Right lobe of liver (tissue), 6 donors: ENCODE measurements at regions not wholly inside any gene's neighbourhood (a gene's known extent, or its start where the extent isn't known, plus 50 kb on each side); places are given as distances from the start of the nearest gene placed in this dataset.

Experiments
- ATAC-seq, 4 donors: fragments of 200-7000 bp; cut with Tn5 transposase; one replicate each; pipeline ENCODE4 v1.9.1; 2020; ENCODE audit warnings: mild to moderate bottlenecking in 4 of 4, moderate library complexity in 4 of 4
- DNase-seq, 3 donors: peaks; one replicate each; pipeline ENCODE4 v3.0.0-alpha.2; 2020
- H3K27ac ChIP-seq, 3 donors: fragments of 200-600 bp; one replicate each; pipeline ENCODE4 v1.8.0; 2022
- H3K27me3 ChIP-seq, 2 donors: fragments of 200-600 bp; one replicate each; pipeline ENCODE4 v1.8.0; 2022
- H3K36me3 ChIP-seq, 4 donors: fragments of 200-600 bp; sonication (generic) in 1 of 4; one replicate each; pipeline versions ENCODE4 v1.5.1 to v1.8.0; 2017 to 2022; ENCODE audit warnings: control low read depth in 1 of 4
- H3K4me1 ChIP-seq, 4 donors: fragments of 200-600 bp; sonication (generic) in 1 of 4; one replicate each; pipeline versions ENCODE4 v1.5.1 to v1.8.0; 2017 to 2022; ENCODE audit warnings: control low read depth in 1 of 4
- H3K4me3 ChIP-seq, 3 donors: fragments of 200-600 bp; one replicate each; pipeline ENCODE4 v1.8.0; 2022
- H3K9me3 ChIP-seq, 4 donors: fragments of 200-600 bp; sonication (generic) in 1 of 4; one replicate each; pipeline versions ENCODE4 v1.5.1 to v1.8.0; 2017 to 2022; ENCODE audit warnings: control low read depth in 1 of 4
- POLR2A ChIP-seq: fragments of 450-650 bp; IDR thresholded peaks from one replicate; pipeline ENCODE4 v1.6.1; 2017; ENCODE audit warnings: antibody characterized with exemption, mild to moderate bottlenecking
- WGBS: methylation state at CpG from one replicate; pipeline ENCODE4 v1.1.6; 2018; ENCODE audit warnings: low coverage, low lambda C conversion rate; ENCODE audit not compliant: insufficient coverage; ENCODE audit errors: missing lambda C conversion rate; 5-methylcytosine and 5-hydroxymethylcytosine counted together
- intact Hi-C, 2 donors: fragments of 100-400 bp; cut with DNase I; formaldehyde crosslinking; loops; one replicate each; pipeline versions ENCODE4 v1.11.2 to v1.14.1; 2022
- TF ChIP-seq, protein P1 (sequence below), 4 donors: fragments of 200-600 bp in 3 of 4; fragments of 450-650 bp in 1 of 4; IDR thresholded peaks; one replicate each; pipeline versions ENCODE4 v1.5.1 to v1.8.0; 2016 to 2022; ENCODE audit warnings: antibody characterized with exemption in 4 of 4, mild to moderate bottlenecking in 2 of 4
- donor health status: DM: no; HTN: yes; CAD: no.
- donor health status: DM: no; HTN: no; CAD: no.
- donor health status: DM: no; HTN: no; CAD: no.
- donor health status: DM: no; HTN: yes; CAD: no.
- donor health status: DM: no; HTN: yes; CAD: no.

DNA sequence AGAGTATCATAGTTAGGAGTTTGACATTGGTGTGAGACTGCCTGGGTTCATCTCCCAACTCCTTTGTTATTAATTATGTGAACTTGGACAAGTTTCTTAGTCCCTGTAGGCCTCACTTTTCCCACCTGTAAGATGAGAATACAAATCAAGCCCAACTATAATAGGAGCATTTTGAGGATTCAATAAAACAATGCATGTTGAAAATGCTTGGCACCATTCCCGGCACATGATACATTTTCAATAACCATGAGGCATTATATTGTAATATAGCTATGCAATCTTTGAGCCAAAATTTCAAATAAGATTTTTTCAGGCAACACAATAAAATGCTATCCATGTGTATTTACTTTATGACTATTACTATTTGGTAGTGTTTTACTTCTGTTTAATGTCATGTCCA, 229.0 kb upstream of the SP4 start:
- TF ChIP-seq, protein P1, sequence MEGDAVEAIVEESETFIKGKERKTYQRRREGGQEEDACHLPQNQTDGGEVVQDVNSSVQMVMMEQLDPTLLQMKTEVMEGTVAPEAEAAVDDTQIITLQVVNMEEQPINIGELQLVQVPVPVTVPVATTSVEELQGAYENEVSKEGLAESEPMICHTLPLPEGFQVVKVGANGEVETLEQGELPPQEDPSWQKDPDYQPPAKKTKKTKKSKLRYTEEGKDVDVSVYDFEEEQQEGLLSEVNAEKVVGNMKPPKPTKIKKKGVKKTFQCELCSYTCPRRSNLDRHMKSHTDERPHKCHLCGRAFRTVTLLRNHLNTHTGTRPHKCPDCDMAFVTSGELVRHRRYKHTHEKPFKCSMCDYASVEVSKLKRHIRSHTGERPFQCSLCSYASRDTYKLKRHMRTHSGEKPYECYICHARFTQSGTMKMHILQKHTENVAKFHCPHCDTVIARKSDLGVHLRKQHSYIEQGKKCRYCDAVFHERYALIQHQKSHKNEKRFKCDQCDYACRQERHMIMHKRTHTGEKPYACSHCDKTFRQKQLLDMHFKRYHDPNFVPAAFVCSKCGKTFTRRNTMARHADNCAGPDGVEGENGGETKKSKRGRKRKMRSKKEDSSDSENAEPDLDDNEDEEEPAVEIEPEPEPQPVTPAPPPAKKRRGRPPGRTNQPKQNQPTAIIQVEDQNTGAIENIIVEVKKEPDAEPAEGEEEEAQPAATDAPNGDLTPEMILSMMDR (IDR thresholded peaks at IDR 0.05), result no peak
- no peak for TF ChIP-seq POLR2A

DNA sequence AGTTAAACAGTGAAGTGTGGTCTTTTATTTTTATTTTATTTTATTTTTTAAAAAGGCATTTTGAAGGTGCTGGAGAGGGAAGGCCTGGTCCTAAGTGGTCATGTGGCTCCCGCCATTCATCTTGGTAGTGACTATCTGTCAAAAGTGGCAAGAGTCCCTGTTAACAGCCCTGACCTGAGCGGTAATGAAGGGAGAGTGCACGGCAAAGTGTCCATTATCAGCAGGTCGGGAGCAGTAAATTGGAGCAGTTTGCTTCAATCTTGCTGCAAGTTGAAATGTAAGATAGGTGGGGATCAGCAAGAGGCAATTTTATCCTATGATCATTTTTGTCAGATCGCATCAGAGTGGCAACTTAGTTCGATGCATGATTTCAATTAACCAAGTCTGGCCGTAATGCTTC, 227.4 kb upstream of the SP4 start:
- no peaks in the 10 kb centered on the region for H3K9me3 ChIP-seq
- H3K36me3 ChIP-seq, result no peaks in the 10 kb centered on the region
- DNase-seq (no peak), ATAC-seq (no peak)
- no peaks in the 10 kb centered on the region for H3K4me1 ChIP-seq
- 67% methylated on average over 7 of the region's 7 CpGs for WGBS
- TF ChIP-seq, protein P1 (IDR thresholded peaks at IDR 0.05), result no peak
- TF ChIP-seq POLR2A, result no peak
- no peak overlapping the region for H3K4me3 ChIP-seq
- intact Hi-C loops, result no loop called here
- no peaks in the 10 kb centered on the region for H3K27me3 ChIP-seq
- no peak overlapping the region for H3K27ac ChIP-seq

More for the DNA sequence above, 229.0 kb upstream of the SP4 start:
- no peak for DNase-seq
- Histone ChIP-seq H3K36me3 (no peaks in the 10 kb centered on the region), H3K27ac (no peak overlapping the region), H3K27me3 (no peaks in the 10 kb centered on the region), H3K4me1 (no peaks in the 10 kb centered on the region), H3K4me3 (no peak overlapping the region), H3K9me3 (no peaks in the 10 kb centered on the region)
- intact Hi-C loops, result no loop called here
- no peak for ATAC-seq
- 92% methylated on average over 1 of the region's 1 CpG for WGBS

DNA sequence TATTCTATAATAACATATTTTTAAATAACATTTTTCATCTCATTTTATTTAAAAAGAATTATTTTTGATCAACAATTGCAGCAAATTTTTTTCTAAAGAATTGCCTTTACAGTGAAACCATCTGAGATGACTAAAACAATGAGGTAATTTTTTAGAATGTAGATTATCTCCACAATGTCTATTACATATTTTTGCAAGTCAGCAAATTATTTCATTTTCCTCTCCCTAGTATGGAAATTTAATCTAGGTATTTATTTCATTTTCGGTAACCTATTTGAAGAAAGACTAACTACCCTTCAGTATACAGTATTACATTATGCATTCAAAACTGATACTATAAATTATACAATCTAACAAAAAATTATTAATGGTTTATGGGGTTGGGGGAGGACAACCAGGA, 213.2 kb upstream of the SP4 start:
- Histone ChIP-seq H3K4me3 (no peak overlapping the region), H3K27ac (no peak overlapping the region), H3K9me3 (no peaks in the 10 kb centered on the region), H3K4me1 (no peaks in the 10 kb centered on the region), H3K27me3 (no peaks in the 10 kb centered on the region), H3K36me3 (no peaks in the 10 kb centered on the region)
- intact Hi-C loops, result no loop called here
- ATAC-seq (no peak), DNase-seq (no peak)
- TF ChIP-seq POLR2A, result no peak
- TF ChIP-seq, protein P1 (IDR thresholded peaks at IDR 0.05), result no peak
- 58% methylated on average over 1 of the region's 1 CpG for WGBS

DNA sequence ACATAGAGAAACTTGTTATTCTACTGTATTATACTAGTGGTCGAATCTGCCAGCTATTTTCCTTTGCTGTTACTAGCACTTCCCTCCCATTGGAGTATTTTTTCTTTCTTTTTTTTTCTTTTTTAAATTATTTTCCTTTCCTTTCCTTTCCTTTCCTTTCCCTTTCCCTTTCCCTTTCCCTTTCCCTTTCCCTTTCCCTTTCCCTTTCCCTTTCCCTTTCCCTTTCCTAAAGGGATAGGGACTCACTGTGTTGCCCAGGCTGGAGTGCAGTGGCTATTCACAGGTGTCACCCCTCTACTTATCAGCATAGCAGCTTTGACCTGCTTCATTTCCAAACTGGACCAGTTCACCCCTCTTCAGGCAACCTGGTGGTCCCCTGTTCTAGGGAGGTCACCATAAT, 212.6 kb upstream of the SP4 start:
- Histone ChIP-seq H3K9me3 (no peaks in the 10 kb centered on the region), H3K27me3 (no peaks in the 10 kb centered on the region), H3K27ac (no peak overlapping the region), H3K4me3 (no peak overlapping the region), H3K36me3 (no peaks in the 10 kb centered on the region), H3K4me1 (no peaks in the 10 kb centered on the region)
- TF ChIP-seq, protein P1 (IDR thresholded peaks at IDR 0.05), result no peak
- no peak for TF ChIP-seq POLR2A
- intact Hi-C loops, result no loop called here
- 73% methylated on average over 1 of the region's 1 CpG for WGBS
- no peak for ATAC-seq
- DNase-seq, result no peak

DNA sequence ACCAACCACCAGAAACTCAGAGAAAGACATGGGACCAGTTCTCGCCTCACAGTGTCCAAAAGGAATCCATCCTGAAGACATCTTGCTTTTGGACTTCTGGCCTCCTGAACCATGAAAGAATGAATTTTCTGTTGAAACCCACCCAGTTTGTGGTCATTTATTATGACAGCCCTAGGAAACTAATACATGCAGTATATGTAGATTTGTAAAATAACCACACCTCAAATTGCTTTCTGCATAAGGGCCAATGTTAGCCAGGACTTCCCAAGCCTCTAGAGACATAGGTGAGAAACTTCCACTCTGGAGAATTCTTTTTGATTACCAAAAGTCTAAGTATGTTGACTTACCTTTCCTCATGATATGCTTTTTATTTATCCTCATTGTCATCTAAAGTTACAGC, 210.5 kb upstream of the SP4 start:
- no peak for TF ChIP-seq POLR2A
- TF ChIP-seq, protein P1 (IDR thresholded peaks at IDR 0.05), result no peak
- Histone ChIP-seq H3K36me3 (no peaks in the 10 kb centered on the region), H3K27me3 (no peaks in the 10 kb centered on the region), H3K4me1 (no peaks in the 10 kb centered on the region), H3K4me3 (no peak overlapping the region), H3K27ac (no peak overlapping the region), H3K9me3 (no peaks in the 10 kb centered on the region)
- WGBS, result 100% methylated on average over 1 of the region's 1 CpG
- ATAC-seq (no peak), DNase-seq (no peak)
- intact Hi-C loops, result no loop called here
